GM23338 (cell line): ENCODE measurements at regions not wholly inside any gene's neighbourhood (a gene's known extent, or its start where the extent isn't known, plus 50 kb on each side); places are given as distances from the start of the nearest gene placed in this dataset.

Experiments
- ATAC-seq: fragments of 200-7000 bp; cut with Tn5 transposase; 3 replicates; pipeline ENCODE4 v1.9.1; 2020
- DNase-seq: peaks from one replicate; pipeline ENCODE4 v3.0.0-alpha.2; 2015; ENCODE audit warnings: low spot score
- H2AFZ ChIP-seq: fragments of 200-600 bp; sonication (generic); 2 replicates; pipeline ENCODE4 v1.8.0; 2016; ENCODE audit warnings: antibody characterized with exemption, mild to moderate bottlenecking, moderate library complexity
- H3F3A ChIP-seq: fragments of 200-600 bp; sonication (generic); replicated peaks from 2 replicates; pipeline ENCODE4 v1.8.0; 2017; ENCODE audit warnings: antibody characterized with exemption, mixed run types, low read depth
- H3K27ac ChIP-seq: fragments of 200-600 bp; sonication (generic); 2 replicates; pipeline ENCODE4 v1.6.1; 2016; ENCODE audit warnings: low read depth
- H3K27me3 ChIP-seq: fragments of 200-600 bp; sonication (generic); 2 replicates; pipeline ENCODE4 v1.8.0; 2016; ENCODE audit warnings: mild to moderate bottlenecking, mixed run types, moderate library complexity; ENCODE audit not compliant: insufficient read depth
- H3K36me3 ChIP-seq: fragments of 200-600 bp; sonication (generic); 2 replicates; pipeline ENCODE4 v1.8.0; 2016; ENCODE audit warnings: mild to moderate bottlenecking; ENCODE audit not compliant: insufficient read depth
- H3K4me1 ChIP-seq: fragments of 200-600 bp; sonication (generic); 2 replicates; pipeline ENCODE4 v1.8.0; 2016; ENCODE audit warnings: mild to moderate bottlenecking, moderate library complexity; ENCODE audit not compliant: insufficient read depth
- H3K4me2 ChIP-seq: fragments of 200-600 bp; sonication (generic); 2 replicates; pipeline ENCODE4 v1.7.1; 2017; ENCODE audit warnings: mixed run types
- H3K4me3 ChIP-seq: fragments of 200-600 bp; sonication (generic); 2 replicates; pipeline ENCODE4 v1.6.1; 2016; ENCODE audit warnings: mixed run types
- H3K79me2 ChIP-seq: fragments of 200-600 bp; sonication (generic); replicated peaks from 2 replicates; pipeline ENCODE4 v1.8.0; 2017; ENCODE audit warnings: mild to moderate bottlenecking; ENCODE audit not compliant: insufficient read depth
- H3K9me2 ChIP-seq: fragments of 200-600 bp; sonication (generic); 2 replicates; pipeline ENCODE4 v1.8.0; 2017; ENCODE audit not compliant: insufficient read depth
- H4K20me1 ChIP-seq: fragments of 200-600 bp; sonication (generic); replicated peaks from 2 replicates; pipeline ENCODE4 v1.8.0; 2017; ENCODE audit warnings: mild to moderate bottlenecking; ENCODE audit not compliant: insufficient read depth
- H3K27ac Mint-ChIP-seq: 2 replicates; pipeline ENCODE4 v1.8.0; 2020; ENCODE audit warnings: inconsistent platforms, mild to moderate bottlenecking, moderate library complexity, mixed read lengths
- H3K27me3 Mint-ChIP-seq: 3 replicates; pipeline ENCODE4 v1.8.0; 2022; ENCODE audit warnings: low read depth, mild to moderate bottlenecking, moderate library complexity, mixed read lengths, inconsistent platforms; ENCODE audit not compliant: insufficient read depth, poor library complexity
- H3K36me3 Mint-ChIP-seq: 3 replicates; pipeline ENCODE4 v1.8.0; 2021; ENCODE audit warnings: low read depth, mild to moderate bottlenecking, inconsistent platforms, moderate library complexity, mixed read lengths
- H3K4me1 Mint-ChIP-seq: 3 replicates; pipeline ENCODE4 v1.8.0; 2020; ENCODE audit warnings: mild to moderate bottlenecking, inconsistent platforms, mixed read lengths
- H3K4me3 Mint-ChIP-seq: 3 replicates; pipeline ENCODE4 v1.8.0; 2021; ENCODE audit warnings: moderate library complexity, mild to moderate bottlenecking, inconsistent platforms, mixed read lengths
- H3K9me3 Mint-ChIP-seq: 3 replicates; pipeline ENCODE4 v1.8.0; 2020; ENCODE audit warnings: moderate library complexity, mild to moderate bottlenecking, inconsistent platforms, mixed read lengths
- CREB1 ChIP-seq: fragments of 250-450 bp; sonication (Bioruptor Pico); IDR thresholded peaks from 2 replicates; pipeline ENCODE4 v1.5.0; 2020; ENCODE audit warnings: low read depth, mild to moderate bottlenecking, moderate library complexity
- CTCF ChIP-seq, 2 experiments: fragments of 200-600 bp in 1 of 2; sonication (generic) in 1 of 2; conservative IDR thresholded peaks; 2 replicates each; pipeline versions ENCODE4 v1.5.1 to v1.6.1; 2016 to 2017; ENCODE audit warnings: antibody characterized with exemption in 2 of 2, low read depth in 2 of 2, mild to moderate bottlenecking in 2 of 2, moderate library complexity in 1 of 2
- EZH2 ChIP-seq: fragments of 200-600 bp; sonication (generic); IDR thresholded peaks from one replicate; pipeline ENCODE4 v1.8.0; 2017; ENCODE audit warnings: antibody characterized with exemption, mild to moderate bottlenecking, low read depth; ENCODE audit not compliant: unreplicated experiment
- POLR2AphosphoS5 ChIP-seq: IDR thresholded peaks from 2 replicates; pipeline ENCODE4 v1.6.1; 2016; ENCODE audit warnings: antibody characterized with exemption, low read depth
- REST ChIP-seq: IDR thresholded peaks from one replicate; pipeline ENCODE4 v1.6.1; 2018; ENCODE audit warnings: antibody characterized with exemption; ENCODE audit not compliant: unreplicated experiment
- STAT1 ChIP-seq: IDR thresholded peaks from one replicate; pipeline ENCODE4 v1.6.1; 2016; ENCODE audit warnings: antibody characterized with exemption; ENCODE audit not compliant: unreplicated experiment
- ZNF114 ChIP-seq: fragments of 250-450 bp; sonication (Bioruptor Pico); IDR thresholded peaks from 2 replicates; pipeline ENCODE4 v1.5.0; 2020; ENCODE audit warnings: mild to moderate bottlenecking, moderate library complexity
- ZNF331 ChIP-seq: fragments of 250-450 bp; sonication (Bioruptor Pico); IDR thresholded peaks from 2 replicates; pipeline ENCODE4 v1.5.0; 2020; ENCODE audit warnings: low read depth, mild to moderate bottlenecking, moderate library complexity
- ZNF462 ChIP-seq: fragments of 250-450 bp; sonication (Bioruptor Pico); IDR thresholded peaks from 2 replicates; pipeline ENCODE4 v1.5.0; 2020; ENCODE audit warnings: mild to moderate bottlenecking, moderate library complexity
- TF ChIP-seq, protein P1 (sequence below): IDR thresholded peaks from 2 replicates; pipeline ENCODE4 v1.6.1; 2016; ENCODE audit warnings: antibody characterized with exemption

GRCh38 chr18:64710105-64710861 lies 561.4 kb upstream of the LINC00305 start (continued):
- TF ChIP-seq REST (no peak), STAT1 (no peak), ZNF331 (CRISPR knock-in tag) (no peak), POLR2AphosphoS5 (no peak)

DNA sequence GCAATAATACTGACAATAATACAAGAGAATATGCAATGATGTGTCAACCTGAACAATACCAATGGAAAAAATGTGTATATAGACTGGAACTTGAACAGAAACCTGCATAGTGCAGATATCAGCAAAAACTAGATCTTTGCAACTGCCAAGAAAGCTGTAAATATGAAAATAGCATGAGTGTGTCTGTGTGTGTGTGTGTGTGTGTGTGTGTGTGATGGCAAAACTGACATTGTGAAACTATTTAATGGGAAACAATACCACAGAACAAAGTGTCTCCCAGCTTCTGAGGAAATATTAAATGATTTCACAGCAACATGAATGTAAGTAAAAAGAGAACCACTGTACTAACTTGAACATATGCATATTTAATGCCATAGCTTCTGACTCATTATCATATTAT lies 558.2 kb upstream of the LINC00305 start:
- Mint-ChIP-seq H3K36me3 (no peaks in the 10 kb centered on the region), H3K4me3 (no peak overlapping the region), H3K4me1 (no peaks in the 10 kb centered on the region), H3K27me3 (no peaks in the 10 kb centered on the region), H3K27ac (no peak overlapping the region), H3K9me3 (no peaks in the 10 kb centered on the region)
- Histone ChIP-seq H3K4me1 (no peaks in the 10 kb centered on the region), H4K20me1 (no peaks in the 10 kb centered on the region), H3K27ac (no peak overlapping the region), H3K36me3 (no peaks in the 10 kb centered on the region), H3K4me3 (no peak overlapping the region), H3K27me3 (no peaks in the 10 kb centered on the region), H3K9me2 (no peaks in the 10 kb centered on the region), H3K79me2 (no peaks in the 10 kb centered on the region), H3K4me2 (no peak overlapping the region), H3F3A (no peaks in the 10 kb centered on the region), H2AFZ (no peak overlapping the region)
- TF ChIP-seq ZNF462: no peak
- TF ChIP-seq, protein P1, sequence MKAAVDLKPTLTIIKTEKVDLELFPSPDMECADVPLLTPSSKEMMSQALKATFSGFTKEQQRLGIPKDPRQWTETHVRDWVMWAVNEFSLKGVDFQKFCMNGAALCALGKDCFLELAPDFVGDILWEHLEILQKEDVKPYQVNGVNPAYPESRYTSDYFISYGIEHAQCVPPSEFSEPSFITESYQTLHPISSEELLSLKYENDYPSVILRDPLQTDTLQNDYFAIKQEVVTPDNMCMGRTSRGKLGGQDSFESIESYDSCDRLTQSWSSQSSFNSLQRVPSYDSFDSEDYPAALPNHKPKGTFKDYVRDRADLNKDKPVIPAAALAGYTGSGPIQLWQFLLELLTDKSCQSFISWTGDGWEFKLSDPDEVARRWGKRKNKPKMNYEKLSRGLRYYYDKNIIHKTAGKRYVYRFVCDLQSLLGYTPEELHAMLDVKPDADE: no peak
- TF ChIP-seq CREB1: no peak
- no peak for TF ChIP-seq EZH2
- no peak for TF ChIP-seq CTCF (conservative IDR thresholded peaks at IDR 0.05; ENCODE audit: low read depth in 2 of 2)
- no peak for TF ChIP-seq ZNF114
- no peak for TF ChIP-seq STAT1
- TF ChIP-seq ZNF331 (CRISPR knock-in tag): no peak
- no peak for TF ChIP-seq POLR2AphosphoS5
- no peak for DNase-seq
- no peak for ATAC-seq
